Body of pancreas (tissue), 4 donors: ENCODE measurements at regions not wholly inside any gene's neighbourhood (a gene's known extent, or its start where the extent isn't known, plus 50 kb on each side); places are given as distances from the start of the nearest gene placed in this dataset.

Experiments used
- CTCF ChIP-seq, 7 experiments: fragments of 450-650 bp in 4 of 7; fragments of 200-600 bp in 3 of 7; sonication (generic) in 3 of 7; IDR thresholded peaks; one replicate each; pipeline ENCODE4 v1.5.1; 2016 to 2019; ENCODE audit warnings: antibody characterized with exemption in 7 of 7
- POLR2A ChIP-seq, 3 donors: fragments of 450-650 bp; IDR thresholded peaks; one replicate each; pipeline ENCODE4 v1.6.1; 2016; ENCODE audit warnings: antibody characterized with exemption in 3 of 3, mild to moderate bottlenecking in 2 of 3

- TF ChIP-seq CTCF (IDR thresholded peaks at IDR 0.05) (no peak), POLR2A (IDR thresholded peaks at IDR 0.05) (no peak)
Observed at GRCh38 chr17:63335831-63336230, 110.3 kb downstream of the CYB561 start.
